WTC11 (cell line): ENCODE measurements at regions not wholly inside any gene's neighbourhood (a gene's known extent, or its start where the extent isn't known, plus 50 kb on each side); places are given as distances from the start of the nearest gene placed in this dataset.

Experiments used
- ATAC-seq: fragments of 200-7000 bp; cut with Tn5 transposase; 2 replicates; pipeline ENCODE4 v1.10.0; 2021; ENCODE audit warnings: mild to moderate bottlenecking, moderate library complexity
- CTCF ChIA-PET: fragments of 300-600 bp; sonication (Branson Sonifier 250); formaldehyde crosslinking; loops from one replicate; lab custom pipeline; 2021; ENCODE audit warnings: antibody characterized with exemption; lab: Charles Lee
- POLR2A ChIA-PET: fragments of 350-600 bp; sonication (Branson Sonifier 250); formaldehyde crosslinking; loops from one replicate; lab custom pipeline; 2021; ENCODE audit warnings: antibody characterized with exemption; lab: Charles Lee
- DNase-seq: peaks from one replicate; pipeline ENCODE4 v3.0.0; 2021; ENCODE audit warnings: low spot score
- H3K27ac Mint-ChIP-seq: 2 replicates; pipeline ENCODE4 v1.8.0; 2021; ENCODE audit warnings: mixed read lengths
- H3K27me3 Mint-ChIP-seq: 2 replicates; pipeline ENCODE4 v1.8.0; 2021; ENCODE audit warnings: low read depth, mild to moderate bottlenecking, moderate library complexity, mixed read lengths
- H3K36me3 Mint-ChIP-seq: 2 replicates; pipeline ENCODE4 v1.8.0; 2021; ENCODE audit warnings: mixed read lengths
- H3K4me1 Mint-ChIP-seq: 2 replicates; pipeline ENCODE4 v1.8.0; 2022; ENCODE audit warnings: mixed read lengths
- H3K4me3 Mint-ChIP-seq: 2 replicates; pipeline ENCODE4 v1.8.0; 2021; ENCODE audit warnings: mild to moderate bottlenecking, moderate library complexity, mixed read lengths
- H3K9me3 Mint-ChIP-seq: 2 replicates; pipeline ENCODE4 v1.8.0; 2021; ENCODE audit warnings: mixed read lengths
- AFF4 ChIP-seq: sonication (generic); formaldehyde crosslinking; IDR thresholded peaks from 2 replicates; pipeline ENCODE4 v1.8.1; 2023; ENCODE audit warnings: mild to moderate bottlenecking, missing genetic modification reagents, borderline replicate concordance
- ATF1 ChIP-seq: sonication (generic); formaldehyde crosslinking; IDR thresholded peaks from 2 replicates; pipeline ENCODE4 v1.8.1; 2023; ENCODE audit warnings: mild to moderate bottlenecking, moderate library complexity, missing genetic modification reagents
- CDX4 ChIP-seq: fragments of 250-450 bp; sonication (Bioruptor Pico); IDR thresholded peaks from 2 replicates; pipeline ENCODE4 v1.9.0; 2021; ENCODE audit warnings: moderate library complexity, mild to moderate bottlenecking, inconsistent platforms, borderline replicate concordance
- CREM ChIP-seq: sonication (generic); formaldehyde crosslinking; IDR thresholded peaks from 2 replicates; pipeline ENCODE4 v1.8.1; 2022; ENCODE audit warnings: mild to moderate bottlenecking, missing genetic modification reagents, moderate library complexity
- CTCF ChIP-seq: fragments of 200-600 bp; IDR thresholded peaks from 2 replicates; pipeline ENCODE4 v1.8.0; 2022; ENCODE audit warnings: antibody characterized with exemption
- ETV6 ChIP-seq: sonication (generic); formaldehyde crosslinking; IDR thresholded peaks from 2 replicates; pipeline ENCODE4 v1.8.1; 2022; ENCODE audit warnings: mild to moderate bottlenecking, missing genetic modification reagents
- FOXJ3 ChIP-seq: sonication (generic); formaldehyde crosslinking; IDR thresholded peaks from 2 replicates; pipeline ENCODE4 v1.9.0; 2021; ENCODE audit warnings: missing genetic modification reagents, mild to moderate bottlenecking, borderline replicate concordance
- HMGA2 ChIP-seq: fragments of 250-450 bp; sonication (Bioruptor Pico); IDR thresholded peaks from 2 replicates; pipeline ENCODE4 v1.4.0; 2021; ENCODE audit warnings: mild to moderate bottlenecking, moderate library complexity
- JAZF1 ChIP-seq: fragments of 250-450 bp; sonication (Bioruptor Pico); IDR thresholded peaks from 2 replicates; pipeline ENCODE4 v1.9.0; 2021; ENCODE audit warnings: moderate library complexity, mild to moderate bottlenecking, inconsistent platforms
- OVOL2 ChIP-seq: fragments of 250-450 bp; sonication (Bioruptor Pico); IDR thresholded peaks from 2 replicates; pipeline ENCODE4 v1.9.0; 2021; ENCODE audit warnings: mild to moderate bottlenecking, borderline replicate concordance
- SP1 ChIP-seq: sonication (generic); formaldehyde crosslinking; conservative IDR thresholded peaks from 2 replicates; pipeline ENCODE4 v1.8.1; 2022; ENCODE audit warnings: missing genetic modification reagents
- ZNF219 ChIP-seq: sonication (generic); formaldehyde crosslinking; IDR thresholded peaks from 2 replicates; pipeline ENCODE4 v1.8.0; 2023; ENCODE audit warnings: missing genetic modification reagents, mild to moderate bottlenecking, borderline replicate concordance
- ZNF425 ChIP-seq: fragments of 250-450 bp; sonication (Bioruptor Pico); conservative IDR thresholded peaks from 2 replicates; pipeline ENCODE4 v1.9.0; 2021; ENCODE audit warnings: mild to moderate bottlenecking
- TF ChIP-seq, protein P1 (sequence below): sonication (generic); formaldehyde crosslinking; IDR thresholded peaks from 2 replicates; pipeline ENCODE4 v1.8.0; 2023; ENCODE audit warnings: missing genetic modification reagents, mild to moderate bottlenecking, borderline replicate concordance
- TF ChIP-seq, protein P2 (sequence below): sonication (generic); formaldehyde crosslinking; conservative IDR thresholded peaks from 2 replicates; pipeline ENCODE4 v1.8.1; 2022; ENCODE audit warnings: mild to moderate bottlenecking, missing genetic modification reagents
- TF ChIP-seq, protein P3 (sequence below): sonication (generic); formaldehyde crosslinking; IDR thresholded peaks from 2 replicates; pipeline ENCODE4 v1.8.1; 2022; ENCODE audit warnings: low read depth, missing genetic modification reagents, borderline replicate concordance
- TF ChIP-seq, protein P4 (sequence below): sonication (generic); formaldehyde crosslinking; IDR thresholded peaks from 2 replicates; pipeline ENCODE4 v1.8.1; 2022; ENCODE audit warnings: mild to moderate bottlenecking, moderate library complexity, missing genetic modification reagents

- Mint-ChIP-seq H3K4me1 (peaks cover 5% of the 10 kb centered on the region), H3K27me3 (no peaks in the 10 kb centered on the region), H3K4me3 (no peak overlapping the region), H3K36me3 (no peaks in the 10 kb centered on the region), H3K27ac (no peak overlapping the region), H3K9me3 (peaks cover 7% of the 10 kb centered on the region)
- CTCF ChIA-PET = no interaction called here
- DNase-seq (no peak), ATAC-seq (no peak)
- no peak for TF ChIP-seq ZNF425 (CRISPR knock-in tag)
- TF ChIP-seq, all 79 proteins: peak for 0
- POLR2A ChIA-PET = no interaction called here
Measured at GRCh38 chr3:163548015-163548414, 1530.3 kb downstream of the SI start.

GRCh38 chr3:163547014-163547685, 1531.1 kb downstream of the SI start:
- Mint-ChIP-seq H3K27ac (no peak overlapping the region), H3K9me3 (peaks cover 7% of the 10 kb centered on the region), H3K27me3 (no peaks in the 10 kb centered on the region), H3K4me1 (peaks cover 5% of the 10 kb centered on the region), H3K36me3 (no peaks in the 10 kb centered on the region), H3K4me3 (no peak overlapping the region)
- ATAC-seq = no peak
- no peak for DNase-seq
- ChIA-PET CTCF (no interaction called here), POLR2A (no interaction called here)
- TF ChIP-seq, protein P1, sequence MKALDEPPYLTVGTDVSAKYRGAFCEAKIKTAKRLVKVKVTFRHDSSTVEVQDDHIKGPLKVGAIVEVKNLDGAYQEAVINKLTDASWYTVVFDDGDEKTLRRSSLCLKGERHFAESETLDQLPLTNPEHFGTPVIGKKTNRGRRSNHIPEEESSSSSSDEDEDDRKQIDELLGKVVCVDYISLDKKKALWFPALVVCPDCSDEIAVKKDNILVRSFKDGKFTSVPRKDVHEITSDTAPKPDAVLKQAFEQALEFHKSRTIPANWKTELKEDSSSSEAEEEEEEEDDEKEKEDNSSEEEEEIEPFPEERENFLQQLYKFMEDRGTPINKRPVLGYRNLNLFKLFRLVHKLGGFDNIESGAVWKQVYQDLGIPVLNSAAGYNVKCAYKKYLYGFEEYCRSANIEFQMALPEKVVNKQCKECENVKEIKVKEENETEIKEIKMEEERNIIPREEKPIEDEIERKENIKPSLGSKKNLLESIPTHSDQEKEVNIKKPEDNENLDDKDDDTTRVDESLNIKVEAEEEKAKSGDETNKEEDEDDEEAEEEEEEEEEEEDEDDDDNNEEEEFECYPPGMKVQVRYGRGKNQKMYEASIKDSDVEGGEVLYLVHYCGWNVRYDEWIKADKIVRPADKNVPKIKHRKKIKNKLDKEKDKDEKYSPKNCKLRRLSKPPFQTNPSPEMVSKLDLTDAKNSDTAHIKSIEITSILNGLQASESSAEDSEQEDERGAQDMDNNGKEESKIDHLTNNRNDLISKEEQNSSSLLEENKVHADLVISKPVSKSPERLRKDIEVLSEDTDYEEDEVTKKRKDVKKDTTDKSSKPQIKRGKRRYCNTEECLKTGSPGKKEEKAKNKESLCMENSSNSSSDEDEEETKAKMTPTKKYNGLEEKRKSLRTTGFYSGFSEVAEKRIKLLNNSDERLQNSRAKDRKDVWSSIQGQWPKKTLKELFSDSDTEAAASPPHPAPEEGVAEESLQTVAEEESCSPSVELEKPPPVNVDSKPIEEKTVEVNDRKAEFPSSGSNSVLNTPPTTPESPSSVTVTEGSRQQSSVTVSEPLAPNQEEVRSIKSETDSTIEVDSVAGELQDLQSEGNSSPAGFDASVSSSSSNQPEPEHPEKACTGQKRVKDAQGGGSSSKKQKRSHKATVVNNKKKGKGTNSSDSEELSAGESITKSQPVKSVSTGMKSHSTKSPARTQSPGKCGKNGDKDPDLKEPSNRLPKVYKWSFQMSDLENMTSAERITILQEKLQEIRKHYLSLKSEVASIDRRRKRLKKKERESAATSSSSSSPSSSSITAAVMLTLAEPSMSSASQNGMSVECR (CRISPR knock-in tag) = no peak
- TF ChIP-seq ZNF219 (CRISPR knock-in tag) = no peak
- no peak for TF ChIP-seq FOXJ3 (CRISPR knock-in tag)
- TF ChIP-seq, protein P2, sequence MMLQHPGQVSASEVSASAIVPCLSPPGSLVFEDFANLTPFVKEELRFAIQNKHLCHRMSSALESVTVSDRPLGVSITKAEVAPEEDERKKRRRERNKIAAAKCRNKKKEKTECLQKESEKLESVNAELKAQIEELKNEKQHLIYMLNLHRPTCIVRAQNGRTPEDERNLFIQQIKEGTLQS (CRISPR knock-in tag) = no peak
- TF ChIP-seq SP1 (CRISPR knock-in tag) = no peak
- no peak for TF ChIP-seq OVOL2 (CRISPR knock-in tag)
- TF ChIP-seq, protein P3, sequence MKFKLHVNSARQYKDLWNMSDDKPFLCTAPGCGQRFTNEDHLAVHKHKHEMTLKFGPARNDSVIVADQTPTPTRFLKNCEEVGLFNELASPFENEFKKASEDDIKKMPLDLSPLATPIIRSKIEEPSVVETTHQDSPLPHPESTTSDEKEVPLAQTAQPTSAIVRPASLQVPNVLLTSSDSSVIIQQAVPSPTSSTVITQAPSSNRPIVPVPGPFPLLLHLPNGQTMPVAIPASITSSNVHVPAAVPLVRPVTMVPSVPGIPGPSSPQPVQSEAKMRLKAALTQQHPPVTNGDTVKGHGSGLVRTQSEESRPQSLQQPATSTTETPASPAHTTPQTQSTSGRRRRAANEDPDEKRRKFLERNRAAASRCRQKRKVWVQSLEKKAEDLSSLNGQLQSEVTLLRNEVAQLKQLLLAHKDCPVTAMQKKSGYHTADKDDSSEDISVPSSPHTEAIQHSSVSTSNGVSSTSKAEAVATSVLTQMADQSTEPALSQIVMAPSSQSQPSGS (CRISPR knock-in tag) = no peak
- TF ChIP-seq, protein P4, sequence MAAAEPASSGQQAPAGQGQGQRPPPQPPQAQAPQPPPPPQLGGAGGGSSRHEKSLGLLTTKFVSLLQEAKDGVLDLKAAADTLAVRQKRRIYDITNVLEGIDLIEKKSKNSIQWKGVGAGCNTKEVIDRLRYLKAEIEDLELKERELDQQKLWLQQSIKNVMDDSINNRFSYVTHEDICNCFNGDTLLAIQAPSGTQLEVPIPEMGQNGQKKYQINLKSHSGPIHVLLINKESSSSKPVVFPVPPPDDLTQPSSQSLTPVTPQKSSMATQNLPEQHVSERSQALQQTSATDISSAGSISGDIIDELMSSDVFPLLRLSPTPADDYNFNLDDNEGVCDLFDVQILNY = no peak
- TF ChIP-seq CDX4 (CRISPR knock-in tag) = no peak
- TF ChIP-seq JAZF1 (CRISPR knock-in tag) = no peak
- no peak for TF ChIP-seq CREM (CRISPR knock-in tag)
- no peak for TF ChIP-seq ATF1 (CRISPR knock-in tag)
- TF ChIP-seq AFF4 = no peak
- TF ChIP-seq ETV6 (CRISPR knock-in tag) = no peak
- no peak for TF ChIP-seq HMGA2
- no peak for TF ChIP-seq CTCF
